ENCODE measurements at regions not wholly inside any gene's neighbourhood (a gene's known extent, or its start where the extent isn't known, plus 50 kb on each side); places are given as distances from the start of the nearest gene placed in this dataset.

- no peak for TF ChIP-seq CTCF (IDR thresholded peaks at IDR 0.05)
- TF ChIP-seq EZH2 (IDR thresholded peaks at IDR 0.05; ENCODE audit: borderline replicate concordance, insufficient read depth, low read depth, low read length, poor library complexity, severe bottlenecking) = no peak
Observed at GRCh38 chr12:58815235-58815634, 105.1 kb downstream of the LRIG3 start.

All from B cell (primary cell).